K562 (cell line): ENCODE measurements at regions not wholly inside any gene's neighbourhood (a gene's known extent, or its start where the extent isn't known, plus 50 kb on each side); places are given as distances from the start of the nearest gene placed in this dataset.

Source experiments
- ATAC-seq: fragments of 200-7000 bp; cut with Tn5 transposase; 3 replicates; pipeline ENCODE4 v1.9.1; 2020; ENCODE audit warnings: moderate library complexity
- BruUV-seq: library from RNA; stranded (reverse); fragments of 400-500 nt; replicated peaks from 2 replicates; lab custom pipeline; 2021; lab: Mats Ljungman, UMichigan
- CTCF ChIA-PET: fragments of 300-600 bp; formaldehyde crosslinking; extraction: SDS; loops from one replicate; lab custom pipeline; 2021; ENCODE audit warnings: low intra/inter-chr PET ratio; lab: Yijun Ruan, JAX
- POLR2A ChIA-PET: fragments of 300-600, 350-650 bp; sonication (Branson Sonifier 250); formaldehyde crosslinking; extraction: SDS; loops from one replicate; lab custom pipeline; 2021; ENCODE audit warnings: antibody characterized with exemption, inconsistent platforms; lab: Yijun Ruan, JAX
- DNase-seq, 4 experiments: peaks; one replicate each; pipeline versions ENCODE4 v3.0.0 to v3.0.0-alpha.2; 2011 to 2018; ENCODE audit warnings: low spot score in 3 of 4, mixed read lengths in 3 of 4; ENCODE audit errors: extremely low read depth in 1 of 4
- FAIRE-seq: peaks from 2 replicates; lab custom pipeline; 2011; peaks lifted over from hg19 to GRCh38; lab: Jason Lieb, UNC
- H2AFZ ChIP-seq: 2 replicates; pipeline ENCODE4 v1.6.0; 2011; ENCODE audit warnings: low read depth, low read length, control low read depth, inconsistent platforms
- H3K27ac ChIP-seq: fragments of 200-600 bp; 3 replicates; pipeline ENCODE4 v1.8.0; 2011; ENCODE audit warnings: low read depth, mild to moderate bottlenecking, control low read depth, inconsistent platforms, low read length, moderate library complexity, mixed read lengths; ENCODE audit errors: extremely low read depth
- H3K27me3 ChIP-seq, 2 experiments: fragments of 300-600 bp in 1 of 2; 2 replicates in 1 of 2; 3 replicates in 1 of 2; pipeline versions ENCODE4 v1.6.0 to v1.8.0; 2011; ENCODE audit warnings: inconsistent platforms in 2 of 2, low read length in 2 of 2, mild to moderate bottlenecking in 1 of 2, mixed read lengths in 1 of 2, moderate library complexity in 1 of 2; ENCODE audit not compliant: control insufficient read depth in 2 of 2, insufficient read depth in 2 of 2
- H3K36me3 ChIP-seq: fragments of 300-600 bp; 3 replicates; pipeline ENCODE4 v1.8.0; 2011; ENCODE audit warnings: mild to moderate bottlenecking, low read length, inconsistent platforms; ENCODE audit not compliant: control insufficient read depth, insufficient read depth
- H3K4me1 ChIP-seq, 2 experiments: fragments of 200-600 bp in 1 of 2; replicated peaks in 1 of 2; 2 replicates in 1 of 2; 3 replicates in 1 of 2; pipeline versions ENCODE4 v1.5.1 to v1.8.0; 2011; ENCODE audit warnings: inconsistent platforms in 2 of 2, low read length in 2 of 2, mild to moderate bottlenecking in 1 of 2, mixed read lengths in 1 of 2, moderate library complexity in 1 of 2; ENCODE audit not compliant: control insufficient read depth in 2 of 2, insufficient read depth in 2 of 2
- H3K4me2 ChIP-seq: 2 replicates; pipeline ENCODE4 v1.6.1; 2011; ENCODE audit warnings: low read length, control low read depth, inconsistent platforms, mixed read lengths; ENCODE audit not compliant: insufficient read depth
- H3K4me3 ChIP-seq: fragments of 200-600 bp; sonication (generic), shearing (Covaris generic); 2 replicates; pipeline ENCODE4 v1.5.1; 2016; ENCODE audit warnings: control low read depth, inconsistent platforms
- H3K79me2 ChIP-seq: fragments of 200-600 bp; 3 replicates; pipeline ENCODE4 v1.8.0; 2011; ENCODE audit warnings: low read length, inconsistent platforms; ENCODE audit not compliant: control insufficient read depth, insufficient read depth
- H3K9ac ChIP-seq, 2 experiments: 2 replicates each; pipeline versions ENCODE4 v1.6.0 to v1.6.1; 2011; ENCODE audit warnings: low read depth in 2 of 2, low read length in 2 of 2, control low read depth in 1 of 2, inconsistent platforms in 1 of 2, mild to moderate bottlenecking in 1 of 2, mixed read lengths in 1 of 2; ENCODE audit not compliant: insufficient read depth in 1 of 2
- H3K9me1 ChIP-seq: one replicate; pipeline ENCODE4 v1.6.0; 2011; ENCODE audit warnings: inconsistent platforms, mild to moderate bottlenecking, low read length, moderate library complexity; ENCODE audit not compliant: control insufficient read depth, insufficient read depth
- H3K9me3 ChIP-seq: replicated peaks from 2 replicates; pipeline ENCODE4 v1.5.1; 2011; ENCODE audit warnings: low read depth, low read length, inconsistent platforms; ENCODE audit not compliant: control insufficient read depth, insufficient read depth
- H4K20me1 ChIP-seq: replicated peaks from 2 replicates; pipeline ENCODE4 v1.6.1; 2011; ENCODE audit warnings: low read length, inconsistent platforms, mixed read lengths; ENCODE audit not compliant: control insufficient read depth, insufficient read depth
- C11orf30 ChIP-seq: fragments of 450-650 bp; IDR thresholded peaks from 2 replicates; pipeline ENCODE4 v1.6.1; 2016; ENCODE audit warnings: low read depth, mild to moderate bottlenecking
- FUS ChIP-seq: fragments of 200-400 bp; formaldehyde crosslinking; optimal IDR thresholded peaks from 2 replicates; pipeline ENCODE3; 2017; ENCODE audit warnings: low read depth, low read length
- MAFG ChIP-seq: fragments of 450-650 bp; conservative IDR thresholded peaks from 2 replicates; pipeline ENCODE4 v1.6.1; 2016; ENCODE audit warnings: missing genetic modification characterization, missing compliant biosample characterization
- PTBP1 ChIP-seq: fragments of 200-400 bp; formaldehyde crosslinking; IDR thresholded peaks from 2 replicates; pipeline ENCODE4 v1.6.1; 2017; ENCODE audit warnings: low read depth, low read length
- PTRF ChIP-seq: fragments of 450-650 bp; IDR thresholded peaks from 2 replicates; pipeline ENCODE4 v1.6.1; 2016; ENCODE audit warnings: mild to moderate bottlenecking, missing genetic modification characterization, missing compliant biosample characterization
- TCF7L2 ChIP-seq: fragments of 150-350 bp; IDR thresholded peaks from 2 replicates; pipeline ENCODE4 v1.6.1; 2016; ENCODE audit warnings: low read depth, mild to moderate bottlenecking, low read length, moderate library complexity
- THAP7 ChIP-seq: fragments of 250-450 bp; sonication (Bioruptor Pico); IDR thresholded peaks from 2 replicates; pipeline ENCODE4 v1.5.0; 2021
- XRCC4 ChIP-seq: IDR thresholded peaks from one replicate; pipeline ENCODE4 v1.6.1; 2011; ENCODE audit not compliant: insufficient read depth, insufficient read length; ENCODE audit errors: extremely low read depth
- ZNF316 ChIP-seq: fragments of 450-650 bp; IDR thresholded peaks from 2 replicates; pipeline ENCODE4 v1.6.1; 2016
- WGBS: fragments of 100-300 bp; shearing (Covaris generic); methylation state at CpG from one replicate; pipeline ENCODE4 v1.1.6; 2016; ENCODE audit warnings: low coverage, mixed read lengths; ENCODE audit not compliant: insufficient coverage; ENCODE audit errors: missing lambda C conversion rate; 5-methylcytosine and 5-hydroxymethylcytosine counted together
- in situ Hi-C: fragments of 300-500 bp; cut with MboI; formaldehyde crosslinking; loops from 4 replicates; pipeline ENCODE4 v1.15.0; 2018; ENCODE audit warnings: inconsistent platforms, mixed read lengths
- intact Hi-C: fragments of 100-400 bp; cut with micrococcal nuclease; formaldehyde crosslinking; loops from 2 replicates; pipeline ENCODE4 v1.14.2; 2022

- H3K79me2 ChIP-seq = no peaks in the 10 kb centered on the region
- H3K9ac ChIP-seq = no peak overlapping the region
- WGBS = 0% methylated on average over 1 of the region's 1 CpG
- POLR2A ChIA-PET = no interaction called here
- no peak overlapping the region for H2AFZ ChIP-seq
- in situ Hi-C loops = no loop called here
- BruUV-seq = no TSS peak
- no peak overlapping the region for H3K4me2 ChIP-seq
- DNase-seq (no peak), ATAC-seq (no peak), FAIRE-seq (no peak)
- intact Hi-C loops = no loop called here
- H3K36me3 ChIP-seq = no peaks in the 10 kb centered on the region
- H4K20me1 ChIP-seq = no peaks in the 10 kb centered on the region
- no peaks in the 10 kb centered on the region for H3K27me3 ChIP-seq
- CTCF ChIA-PET = no interaction called here
- no peaks in the 10 kb centered on the region for H3K9me1 ChIP-seq
- H3K27ac ChIP-seq = no peak overlapping the region
- TF ChIP-seq THAP7 (CRISPR knock-in tag) (no peak), XRCC4 (no peak), PTBP1 (no peak), TCF7L2 (no peak), FUS (no peak)
- no peak overlapping the region for H3K4me3 ChIP-seq
- no peaks in the 10 kb centered on the region for H3K4me1 ChIP-seq
- no peaks in the 10 kb centered on the region for H3K9me3 ChIP-seq
These were observed 955.5 kb upstream of the CHORDC1 start for GRCh38 chr11:91178366-91178765.

- CTCF ChIA-PET = no interaction called here
- H3K9me1 ChIP-seq = no peaks in the 10 kb centered on the region
- H4K20me1 ChIP-seq = no peaks in the 10 kb centered on the region
- TF ChIP-seq PTRF (tag) = no peak
- peak; percentile 22; the same call in 1 of the 2 replicates for TF ChIP-seq C11orf30
- TF ChIP-seq ZNF316 = peak; percentile 64
- 0 out of 2 replicates have a peak, but pooled peaks have one; percentile 13 for TF ChIP-seq MAFG (tag)
- TF ChIP-seq, all 486 proteins: peak for 3
- no TSS peak for BruUV-seq
- Histone ChIP-seq H3K79me2 (no peaks in the 10 kb centered on the region), H3K4me2 (no peak overlapping the region), H3K4me1 (no peaks in the 10 kb centered on the region), H3K27ac (no peak overlapping the region), H3K9ac (no peak overlapping the region), H3K9me3 (no peaks in the 10 kb centered on the region), H3K27me3 (no peaks in the 10 kb centered on the region), H3K4me3 (no peak overlapping the region), H2AFZ (no peak overlapping the region), H3K36me3 (no peaks in the 10 kb centered on the region)
- no peak for DNase-seq
- no peak for ATAC-seq
- in situ Hi-C loops = no loop called here
- intact Hi-C loops = no loop called here
- POLR2A ChIA-PET = no interaction called here
- FAIRE-seq = no peak
These were observed 951.9 kb upstream of the CHORDC1 start for GRCh38 chr11:91174734-91175133.
